NB4 (cell line): ENCODE measurements at regions not wholly inside any gene's neighbourhood (a gene's known extent, or its start where the extent isn't known, plus 50 kb on each side); places are given as distances from the start of the nearest gene placed in this dataset.

Experiments used
- DNase-seq: peaks from one replicate; pipeline ENCODE4 v3.0.0; 2010; ENCODE audit warnings: low read depth
- H3K4me3 ChIP-seq: one replicate; pipeline ENCODE4 v1.5.1; 2011; ENCODE audit warnings: mild to moderate bottlenecking, low read depth, low read length, moderate library complexity
- CTCF ChIP-seq: IDR thresholded peaks from one replicate; pipeline ENCODE4 v1.5.1; 2012; ENCODE audit warnings: low read depth, low read length
- MAX ChIP-seq: IDR thresholded peaks from 2 replicates; pipeline ENCODE4 v1.6.1; 2011; ENCODE audit warnings: low read depth, low read length
- MYC ChIP-seq: IDR thresholded peaks from 2 replicates; pipeline ENCODE4 v1.6.1; 2011; ENCODE audit warnings: low read depth, low read length
- POLR2A ChIP-seq: IDR thresholded peaks from 2 replicates; pipeline ENCODE4 v1.6.1; 2011; ENCODE audit warnings: mild to moderate bottlenecking; ENCODE audit not compliant: insufficient read length; ENCODE audit errors: extremely low read depth

GRCh38 chrX:128601706-128602105 is 549.5 kb upstream of the ACTRT1 start:
- TF ChIP-seq CTCF (no peak), POLR2A (no peak), MYC (no peak)
- no peak for DNase-seq
- H3K4me3 ChIP-seq: no peak overlapping the region

- DNase-seq: no peak
- no peak for TF ChIP-seq POLR2A
- TF ChIP-seq CTCF: no peak
- no peak for TF ChIP-seq MAX
- TF ChIP-seq MYC: no peak
- no peak overlapping the region for H3K4me3 ChIP-seq
Observed at GRCh38 chrX:128599632-128600031, 547.4 kb upstream of the ACTRT1 start.

- DNase-seq: no peak
- TF ChIP-seq MYC (no peak), CTCF (no peak), MAX (no peak), POLR2A (no peak)
- H3K4me3 ChIP-seq: no peak overlapping the region
Observed at GRCh38 chrX:128582036-128582435, 529.8 kb upstream of the ACTRT1 start.

- no peak for DNase-seq
- no peak overlapping the region for H3K4me3 ChIP-seq
- TF ChIP-seq MYC: no peak
- TF ChIP-seq POLR2A: no peak
- TF ChIP-seq CTCF: no peak
- no peak for TF ChIP-seq MAX
Observed at GRCh38 chrX:128581615-128582014, 529.4 kb upstream of the ACTRT1 start.

- no peak overlapping the region for H3K4me3 ChIP-seq
- DNase-seq: no peak
- TF ChIP-seq POLR2A: no peak
- TF ChIP-seq MYC: no peak
- TF ChIP-seq CTCF: no peak
- no peak for TF ChIP-seq MAX
Observed at GRCh38 chrX:128543114-128543513, 490.9 kb upstream of the ACTRT1 start.

GRCh38 chrX:128518508-128518907 is 466.3 kb upstream of the ACTRT1 start:
- peak; percentile 30 for DNase-seq
- H3K4me3 ChIP-seq: no peak overlapping the region
- TF ChIP-seq CTCF (peak; percentile 36), MYC (no peak)
